ENCODE measurements at regions not wholly inside any gene's neighbourhood (a gene's known extent, or its start where the extent isn't known, plus 50 kb on each side); places are given as distances from the start of the nearest gene placed in this dataset.
"Not testable (repeated sequence)": the region's sequence is repeated elsewhere in the genome, so short reads cannot be mapped to it uniquely, and the experiment has no call there.

DNA sequence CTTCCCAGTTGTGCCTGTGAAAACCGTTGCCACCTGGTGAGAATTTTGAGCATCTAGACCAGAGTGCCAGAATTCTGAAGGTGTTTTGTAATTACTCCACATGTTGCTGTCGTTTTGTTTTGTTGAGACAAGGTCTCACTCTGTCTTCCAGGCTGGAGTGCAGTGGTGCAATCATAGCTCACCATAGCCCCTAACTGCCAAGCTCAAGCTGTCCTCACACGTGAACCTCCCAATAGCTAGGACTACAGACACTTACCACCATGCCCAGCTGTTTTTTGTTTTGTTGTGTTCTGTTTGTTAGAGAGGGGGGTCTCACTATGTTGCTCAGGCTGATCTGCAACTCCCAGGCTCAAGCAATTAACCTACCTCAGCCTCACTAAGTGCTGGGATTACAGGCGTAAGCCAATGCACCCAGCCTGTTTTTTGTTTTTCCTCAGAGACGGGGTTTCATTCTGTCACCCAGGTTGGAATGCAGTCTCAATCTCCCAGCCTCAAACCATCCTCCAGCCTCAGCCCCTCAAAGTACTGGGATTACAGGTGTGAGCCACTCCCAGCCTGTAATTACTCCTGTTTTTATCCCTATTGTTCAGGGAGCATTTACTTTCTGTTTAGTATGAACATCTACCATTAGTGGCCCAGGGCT, 121.1 kb upstream of the DMRT1 start:
- no peaks in the 10 kb centered on the region for H3K4me1 ChIP-seq
- no peak overlapping the region for H3K4me3 ChIP-seq
- no peak overlapping the region for H3K9ac ChIP-seq (ENCODE audit: low read depth in 2 of 2, low read length in 2 of 2)
- TF ChIP-seq, protein P1, sequence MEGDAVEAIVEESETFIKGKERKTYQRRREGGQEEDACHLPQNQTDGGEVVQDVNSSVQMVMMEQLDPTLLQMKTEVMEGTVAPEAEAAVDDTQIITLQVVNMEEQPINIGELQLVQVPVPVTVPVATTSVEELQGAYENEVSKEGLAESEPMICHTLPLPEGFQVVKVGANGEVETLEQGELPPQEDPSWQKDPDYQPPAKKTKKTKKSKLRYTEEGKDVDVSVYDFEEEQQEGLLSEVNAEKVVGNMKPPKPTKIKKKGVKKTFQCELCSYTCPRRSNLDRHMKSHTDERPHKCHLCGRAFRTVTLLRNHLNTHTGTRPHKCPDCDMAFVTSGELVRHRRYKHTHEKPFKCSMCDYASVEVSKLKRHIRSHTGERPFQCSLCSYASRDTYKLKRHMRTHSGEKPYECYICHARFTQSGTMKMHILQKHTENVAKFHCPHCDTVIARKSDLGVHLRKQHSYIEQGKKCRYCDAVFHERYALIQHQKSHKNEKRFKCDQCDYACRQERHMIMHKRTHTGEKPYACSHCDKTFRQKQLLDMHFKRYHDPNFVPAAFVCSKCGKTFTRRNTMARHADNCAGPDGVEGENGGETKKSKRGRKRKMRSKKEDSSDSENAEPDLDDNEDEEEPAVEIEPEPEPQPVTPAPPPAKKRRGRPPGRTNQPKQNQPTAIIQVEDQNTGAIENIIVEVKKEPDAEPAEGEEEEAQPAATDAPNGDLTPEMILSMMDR (IDR thresholded peaks at IDR 0.05) = no peak
- DNase-seq = no peak
- H3K27me3 ChIP-seq = no peaks in the 10 kb centered on the region
- H3K27ac ChIP-seq = no peak overlapping the region
- no peaks in the 10 kb centered on the region for H3K36me3 ChIP-seq
- intact Hi-C loops (cut with DNase I) = no loop called here
- H3K9me3 ChIP-seq = no peaks in the 10 kb centered on the region

DNA sequence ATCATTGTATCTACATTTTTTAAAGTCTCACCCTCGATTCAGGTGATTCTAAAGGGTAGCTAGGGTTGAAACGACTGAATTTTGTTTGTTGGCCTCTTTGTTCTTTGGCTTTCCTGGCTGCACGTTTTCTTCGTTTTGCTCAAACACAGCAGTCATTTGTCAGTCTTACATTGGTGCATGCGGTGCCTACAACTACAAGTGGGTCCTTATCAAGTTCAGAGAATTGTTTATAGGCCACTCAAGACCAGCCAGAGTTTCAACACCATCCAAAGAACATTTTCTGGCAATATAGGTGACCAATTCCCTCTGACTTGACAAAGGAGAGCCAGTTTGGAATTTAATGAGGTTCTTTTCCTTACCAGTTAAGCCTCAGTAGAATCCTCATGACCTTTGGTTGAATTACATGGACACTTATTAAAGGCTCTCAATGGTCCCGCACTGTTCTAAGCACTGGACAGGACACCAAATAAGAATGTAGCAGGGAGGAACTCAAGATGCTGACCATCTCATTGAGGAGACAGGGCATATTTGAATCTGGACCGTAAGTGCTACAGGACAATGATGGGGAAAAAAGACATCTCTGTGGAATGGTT, 119.0 kb upstream of the DMRT1 start:
- Histone ChIP-seq H3K4me3 (no peak overlapping the region), H3K27me3 (no peaks in the 10 kb centered on the region), H3K9me3 (no peaks in the 10 kb centered on the region), H3K9ac (ENCODE audit: low read depth in 2 of 2, low read length in 2 of 2) (no peak overlapping the region), H3K27ac (no peak overlapping the region), H3K4me1 (no peaks in the 10 kb centered on the region), H3K36me3 (no peaks in the 10 kb centered on the region)
- DNase-seq = no peak
- intact Hi-C loops (cut with DNase I) = no loop called here
- TF ChIP-seq, protein P1 (IDR thresholded peaks at IDR 0.05) = no peak

- DNase-seq; H3K4me1 ChIP-seq; intact Hi-C loops (cut with DNase I); H3K27ac ChIP-seq; H3K9ac ChIP-seq (ENCODE audit: low read depth in 2 of 2, low read length in 2 of 2); H3K4me3 ChIP-seq; H3K36me3 ChIP-seq; H3K9me3 ChIP-seq; H3K27me3 ChIP-seq: not testable (repeated sequence)
These were observed 117.0 kb upstream of the DMRT1 start for GRCh38 chr9:724461-724860.

DNA sequence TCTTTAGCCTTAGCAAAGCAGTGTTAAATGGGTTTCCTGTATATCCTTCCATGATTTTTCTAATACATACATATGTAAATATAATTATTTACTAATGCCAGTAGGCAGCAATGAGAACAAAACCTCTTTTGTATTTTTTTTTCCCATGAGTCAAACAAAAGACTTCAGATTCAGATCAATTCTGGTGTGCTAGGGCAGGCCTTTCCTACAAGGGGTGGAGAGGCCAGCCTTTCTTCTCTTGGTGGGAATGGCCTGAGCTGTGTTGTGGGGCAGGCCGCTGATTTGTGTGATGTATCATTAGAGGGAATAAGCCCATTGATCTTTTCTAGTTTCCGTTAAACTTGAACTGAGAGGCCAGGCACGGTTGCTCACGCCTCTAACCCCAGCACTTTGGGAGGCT, 115.5 kb upstream of the DMRT1 start:
- no peak for DNase-seq
- H3K27me3 ChIP-seq = no peaks in the 10 kb centered on the region
- H3K36me3 ChIP-seq = no peaks in the 10 kb centered on the region
- H3K27ac ChIP-seq = no peak overlapping the region
- no peaks in the 10 kb centered on the region for H3K4me1 ChIP-seq
- TF ChIP-seq, protein P1 (IDR thresholded peaks at IDR 0.05) = no peak
- no peaks in the 10 kb centered on the region for H3K9me3 ChIP-seq
- intact Hi-C loops (cut with DNase I) = no loop called here
- H3K4me3 ChIP-seq = no peak overlapping the region
- H3K9ac ChIP-seq (ENCODE audit: low read depth in 2 of 2, low read length in 2 of 2) = no peak overlapping the region

DNA sequence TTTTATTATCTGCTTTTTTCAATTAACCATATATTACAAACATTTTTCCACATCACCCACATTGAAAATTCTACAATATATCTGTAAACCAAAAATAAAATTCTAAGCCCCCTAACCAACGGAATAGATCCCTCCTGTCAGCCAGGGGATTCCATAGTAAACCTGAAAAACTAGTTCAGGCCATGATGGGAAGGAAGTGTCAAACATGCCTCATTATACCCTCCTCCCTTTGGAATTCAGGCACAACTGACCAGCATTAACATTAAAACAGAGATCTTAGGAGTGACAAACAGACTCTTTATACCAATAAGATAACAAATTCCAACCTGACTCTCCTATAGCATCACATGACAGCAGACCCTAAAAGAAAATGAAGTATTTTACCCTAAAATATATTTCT, 113.7 kb upstream of the DMRT1 start:
- TF ChIP-seq, protein P1 (IDR thresholded peaks at IDR 0.05) = no peak
- no peak overlapping the region for H3K9ac ChIP-seq (ENCODE audit: low read depth in 2 of 2, low read length in 2 of 2)
- no peak overlapping the region for H3K4me3 ChIP-seq
- H3K36me3 ChIP-seq = no peaks in the 10 kb centered on the region
- no peak for DNase-seq
- H3K4me1 ChIP-seq = no peaks in the 10 kb centered on the region
- intact Hi-C loops (cut with DNase I) = no loop called here
- H3K27ac ChIP-seq = no peak overlapping the region
- H3K27me3 ChIP-seq = no peaks in the 10 kb centered on the region
- no peaks in the 10 kb centered on the region for H3K9me3 ChIP-seq

- TF ChIP-seq, protein P1 (IDR thresholded peaks at IDR 0.05) = no peak
- Histone ChIP-seq H3K36me3 (no peaks in the 10 kb centered on the region), H3K27ac (no peak overlapping the region), H3K27me3 (no peaks in the 10 kb centered on the region), H3K9me3 (no peaks in the 10 kb centered on the region), H3K4me1 (no peaks in the 10 kb centered on the region), H3K9ac (ENCODE audit: low read depth in 2 of 2, low read length in 2 of 2) (no peak overlapping the region), H3K4me3 (no peak overlapping the region)
- intact Hi-C loops (cut with DNase I) = no loop called here
- no peak for DNase-seq
These were observed 113.0 kb upstream of the DMRT1 start for GRCh38 chr9:728535-728934.

All from colonic mucosa (tissue), 4 donors.